Bronchial epithelial cell (primary cell): ENCODE measurements at regions not wholly inside any gene's neighbourhood (a gene's known extent, or its start where the extent isn't known, plus 50 kb on each side); places are given as distances from the start of the nearest gene placed in this dataset.

Experiments used
- DNase-seq: peaks from one replicate; pipeline ENCODE4 v3.0.0-alpha.2; 2010; ENCODE audit warnings: low read depth
- FAIRE-seq: peaks from 2 replicates; lab custom pipeline; 2011; peaks lifted over from hg19 to GRCh38; lab: Jason Lieb, UNC
- H3K27me3 ChIP-seq: 2 replicates; pipeline ENCODE4 v1.5.1; 2011; ENCODE audit warnings: low read length; ENCODE audit not compliant: control insufficient read depth, insufficient read depth
- H3K36me3 ChIP-seq: 2 replicates; pipeline ENCODE4 v1.5.1; 2011; ENCODE audit warnings: low read length; ENCODE audit not compliant: control insufficient read depth, insufficient read depth
- H3K4me3 ChIP-seq: 2 replicates; pipeline ENCODE4 v1.5.1; 2011; ENCODE audit warnings: mild to moderate bottlenecking, low read depth, low read length, control low read depth
- TF ChIP-seq, protein P1 (sequence below): IDR thresholded peaks from 2 replicates; pipeline ENCODE4 v1.5.1; 2011; ENCODE audit warnings: mild to moderate bottlenecking, moderate library complexity, low read length, control low read depth, inconsistent platforms; ENCODE audit not compliant: insufficient read depth, severe bottlenecking

DNA sequence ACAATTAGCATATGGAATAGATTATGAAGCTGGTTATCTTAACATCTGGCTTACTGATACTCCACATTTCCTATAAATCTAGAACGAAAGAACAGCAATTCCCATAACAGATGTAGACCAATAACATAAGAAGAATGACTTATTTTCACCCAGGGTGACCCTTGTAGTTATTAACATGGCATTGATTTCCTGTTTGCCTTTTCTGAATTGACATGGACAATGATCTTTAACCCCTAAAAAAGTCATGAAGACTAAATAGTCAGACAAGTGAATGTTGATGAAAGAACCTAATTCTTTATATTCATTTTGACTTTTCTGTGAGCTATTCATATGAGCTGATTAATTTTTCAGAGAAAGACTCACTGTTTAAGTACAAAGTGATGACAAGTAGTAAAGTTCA, 175.3 kb upstream of the CD180 start:
- no peak for FAIRE-seq
- no peaks in the 10 kb centered on the region for H3K27me3 ChIP-seq
- TF ChIP-seq, protein P1, sequence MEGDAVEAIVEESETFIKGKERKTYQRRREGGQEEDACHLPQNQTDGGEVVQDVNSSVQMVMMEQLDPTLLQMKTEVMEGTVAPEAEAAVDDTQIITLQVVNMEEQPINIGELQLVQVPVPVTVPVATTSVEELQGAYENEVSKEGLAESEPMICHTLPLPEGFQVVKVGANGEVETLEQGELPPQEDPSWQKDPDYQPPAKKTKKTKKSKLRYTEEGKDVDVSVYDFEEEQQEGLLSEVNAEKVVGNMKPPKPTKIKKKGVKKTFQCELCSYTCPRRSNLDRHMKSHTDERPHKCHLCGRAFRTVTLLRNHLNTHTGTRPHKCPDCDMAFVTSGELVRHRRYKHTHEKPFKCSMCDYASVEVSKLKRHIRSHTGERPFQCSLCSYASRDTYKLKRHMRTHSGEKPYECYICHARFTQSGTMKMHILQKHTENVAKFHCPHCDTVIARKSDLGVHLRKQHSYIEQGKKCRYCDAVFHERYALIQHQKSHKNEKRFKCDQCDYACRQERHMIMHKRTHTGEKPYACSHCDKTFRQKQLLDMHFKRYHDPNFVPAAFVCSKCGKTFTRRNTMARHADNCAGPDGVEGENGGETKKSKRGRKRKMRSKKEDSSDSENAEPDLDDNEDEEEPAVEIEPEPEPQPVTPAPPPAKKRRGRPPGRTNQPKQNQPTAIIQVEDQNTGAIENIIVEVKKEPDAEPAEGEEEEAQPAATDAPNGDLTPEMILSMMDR: no peak
- no peak overlapping the region for H3K4me3 ChIP-seq
- no peak for DNase-seq
- no peaks in the 10 kb centered on the region for H3K36me3 ChIP-seq

DNA sequence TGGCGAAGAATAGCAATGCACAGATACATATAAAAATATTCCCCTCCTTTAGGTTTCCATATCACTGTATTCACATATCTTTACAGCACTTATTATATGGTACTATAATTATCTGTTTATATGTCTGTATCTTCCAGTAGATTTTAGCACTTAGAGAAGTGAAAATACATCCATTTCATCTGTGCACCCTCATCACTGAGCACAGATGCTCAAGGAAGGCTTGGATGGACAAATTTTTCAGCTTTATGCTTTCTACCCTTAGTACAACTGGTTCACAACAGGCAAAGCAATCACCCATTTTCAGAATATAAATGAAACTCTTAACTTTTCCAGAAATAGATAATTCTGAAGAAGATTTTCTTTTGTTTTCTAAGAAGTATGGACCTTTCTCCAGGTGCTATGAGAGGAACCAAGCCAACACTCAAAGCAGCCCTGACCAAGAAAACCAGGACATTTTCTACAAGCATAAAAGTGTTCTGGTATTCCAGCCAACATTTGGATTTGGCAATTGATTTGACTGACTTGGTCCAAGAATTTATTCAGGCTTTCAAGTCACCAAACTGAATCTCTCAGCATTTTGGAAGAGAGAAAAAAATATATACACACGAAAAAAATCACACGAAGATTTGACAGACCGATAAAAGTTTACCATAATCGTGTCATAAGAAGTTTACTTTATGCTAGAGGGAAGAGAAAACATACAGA, 170.2 kb upstream of the CD180 start:
- TF ChIP-seq, protein P1: no peak
- DNase-seq (no peak), FAIRE-seq (no peak)
- H3K36me3 ChIP-seq: no peaks in the 10 kb centered on the region
- no peak overlapping the region for H3K4me3 ChIP-seq
- H3K27me3 ChIP-seq: no peaks in the 10 kb centered on the region

DNA sequence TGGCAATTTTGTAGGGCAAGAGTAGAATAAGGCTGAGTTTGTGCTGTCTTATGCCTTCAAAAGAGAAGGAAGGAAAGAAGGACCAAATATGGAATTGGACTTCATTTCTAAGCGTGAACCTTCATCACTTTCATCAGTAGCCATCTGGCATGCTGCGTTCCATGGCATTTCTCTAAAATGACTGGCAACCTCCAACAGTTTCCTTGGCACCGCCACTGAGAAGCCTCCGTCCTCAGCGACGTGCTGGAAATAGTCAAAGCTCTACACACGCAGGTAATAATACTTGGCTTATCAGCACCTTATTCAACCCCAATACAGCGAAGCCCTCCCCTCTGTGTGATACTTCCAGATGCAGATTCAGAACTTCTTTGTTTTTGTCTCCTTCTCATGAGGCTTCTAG, 169.7 kb upstream of the CD180 start:
- no peak overlapping the region for H3K4me3 ChIP-seq
- no peak for DNase-seq
- TF ChIP-seq, protein P1: no peak
- FAIRE-seq: peak; percentile 28
- H3K27me3 ChIP-seq: no peaks in the 10 kb centered on the region
- H3K36me3 ChIP-seq: no peaks in the 10 kb centered on the region

DNA sequence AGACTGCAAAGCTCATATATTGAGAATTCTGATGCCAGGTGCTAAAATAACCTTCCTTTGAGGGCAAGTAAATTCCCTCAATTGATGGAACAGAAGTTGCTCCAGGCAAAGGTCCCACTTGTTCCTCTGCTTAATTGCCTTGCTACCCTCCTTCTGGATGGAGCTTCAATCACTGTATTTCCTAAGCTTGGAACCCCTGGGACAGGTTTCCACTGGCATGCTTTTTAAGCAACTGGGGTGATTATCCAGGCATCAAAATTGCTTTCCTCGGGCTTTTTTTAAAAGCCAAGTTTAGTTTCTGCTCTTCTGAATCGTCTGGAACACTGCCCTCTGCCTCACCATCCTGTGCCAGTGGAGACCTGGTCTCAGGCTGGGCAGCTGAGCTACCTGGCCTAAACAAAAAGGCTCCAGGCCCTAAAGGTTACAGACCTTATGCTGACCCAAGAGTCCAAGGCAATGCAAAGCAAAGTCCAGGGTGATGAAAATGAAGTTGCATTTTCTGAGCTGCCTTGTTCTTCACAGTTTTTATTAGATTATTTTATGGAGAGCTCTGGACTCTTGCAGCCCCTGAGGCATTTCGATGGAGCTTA, 167.9 kb upstream of the CD180 start:
- H3K4me3 ChIP-seq: no peak overlapping the region
- TF ChIP-seq, protein P1: no peak
- no peaks in the 10 kb centered on the region for H3K36me3 ChIP-seq
- DNase-seq (no peak), FAIRE-seq (no peak)
- H3K27me3 ChIP-seq: no peaks in the 10 kb centered on the region

DNA sequence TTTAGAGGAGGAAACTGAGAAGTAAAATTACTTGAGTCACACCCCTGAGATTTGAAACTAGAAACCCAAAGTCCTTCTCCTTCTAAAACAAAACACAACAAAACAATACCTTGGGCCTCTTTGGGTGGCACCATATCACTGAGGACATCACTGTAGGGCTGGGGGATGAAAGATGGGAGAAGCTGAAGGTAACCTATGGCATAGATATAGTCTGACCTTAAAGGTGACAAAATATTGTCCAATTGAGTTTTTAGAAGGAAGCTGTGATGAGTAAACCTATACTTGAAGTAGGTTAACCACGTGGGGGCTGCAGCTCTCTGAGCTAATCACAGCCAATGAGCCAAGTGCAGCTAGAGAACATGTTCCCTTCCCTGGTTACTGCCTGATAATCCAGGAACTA, 167.4 kb upstream of the CD180 start:
- Histone ChIP-seq H3K27me3 (no peaks in the 10 kb centered on the region), H3K4me3 (no peak overlapping the region), H3K36me3 (no peaks in the 10 kb centered on the region)
- FAIRE-seq (no peak), DNase-seq (no peak)
- TF ChIP-seq, protein P1: no peak

DNA sequence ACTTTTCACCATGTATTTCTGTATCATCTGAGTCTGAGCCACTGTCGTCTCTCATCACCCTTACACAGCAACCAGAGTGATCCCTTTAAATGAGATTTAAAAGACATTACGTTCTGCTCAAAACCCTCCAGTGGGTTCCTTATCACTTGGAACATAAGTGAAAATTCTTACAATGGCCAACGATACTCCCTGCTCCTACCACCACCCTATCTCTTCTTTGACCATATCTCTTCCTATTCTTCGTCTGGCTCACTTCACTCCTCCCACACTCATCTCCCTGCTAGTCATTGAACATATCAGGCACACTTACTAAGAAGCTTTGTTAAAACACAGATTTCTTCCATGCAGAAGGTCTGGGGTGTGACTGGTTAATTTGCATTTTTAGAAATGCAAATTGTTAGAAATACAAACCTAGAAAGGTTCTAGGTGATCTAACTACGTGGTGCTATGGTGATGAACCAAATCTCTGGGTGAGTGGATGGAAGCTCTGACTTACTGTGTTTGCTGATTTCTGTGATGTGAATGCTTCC, 166.6 kb upstream of the CD180 start:
- TF ChIP-seq, protein P1: no peak
- Histone ChIP-seq H3K27me3 (no peaks in the 10 kb centered on the region), H3K4me3 (no peak overlapping the region), H3K36me3 (no peaks in the 10 kb centered on the region)
- DNase-seq (no peak), FAIRE-seq (peak; percentile 47)
